GM23248 (cell line): ENCODE measurements at regions not wholly inside any gene's neighbourhood (a gene's known extent, or its start where the extent isn't known, plus 50 kb on each side); places are given as distances from the start of the nearest gene placed in this dataset.

Experiments used
- EZH2 ChIP-seq: fragments of 200-600 bp; sonication (generic); IDR thresholded peaks from 2 replicates; pipeline ENCODE4 v1.6.1; 2018; ENCODE audit warnings: antibody characterized with exemption, mild to moderate bottlenecking; ENCODE audit not compliant: insufficient read depth, poor library complexity, severe bottlenecking
- EZH2phosphoT487 ChIP-seq: fragments of 200-600 bp; sonication (generic); IDR thresholded peaks from 2 replicates; pipeline ENCODE4 v1.6.1; 2018; ENCODE audit warnings: antibody characterized with exemption, moderate library complexity, mild to moderate bottlenecking, low read depth; ENCODE audit not compliant: insufficient read depth

- no peak for TF ChIP-seq EZH2phosphoT487
- TF ChIP-seq EZH2 = no peak
Observed at GRCh38 chr7:21276471-21277035, 151.3 kb upstream of the SP4 start.
